DND-41 (cell line): ENCODE measurements at regions not wholly inside any gene's neighbourhood (a gene's known extent, or its start where the extent isn't known, plus 50 kb on each side); places are given as distances from the start of the nearest gene placed in this dataset.

Source experiments
- EZH2 ChIP-seq: IDR thresholded peaks from 3 replicates; pipeline ENCODE4 v1.6.1; 2012; ENCODE audit warnings: borderline replicate concordance, low read depth, mild to moderate bottlenecking, moderate library complexity, low read length, inconsistent platforms; ENCODE audit not compliant: severe bottlenecking
- TF ChIP-seq, protein P1 (sequence below): IDR thresholded peaks from 2 replicates; pipeline ENCODE4 v1.5.1; 2012; ENCODE audit warnings: borderline replicate concordance, low read length, moderate library complexity, mild to moderate bottlenecking; ENCODE audit not compliant: poor library complexity, severe bottlenecking; ENCODE audit errors: extremely low read depth

DNA sequence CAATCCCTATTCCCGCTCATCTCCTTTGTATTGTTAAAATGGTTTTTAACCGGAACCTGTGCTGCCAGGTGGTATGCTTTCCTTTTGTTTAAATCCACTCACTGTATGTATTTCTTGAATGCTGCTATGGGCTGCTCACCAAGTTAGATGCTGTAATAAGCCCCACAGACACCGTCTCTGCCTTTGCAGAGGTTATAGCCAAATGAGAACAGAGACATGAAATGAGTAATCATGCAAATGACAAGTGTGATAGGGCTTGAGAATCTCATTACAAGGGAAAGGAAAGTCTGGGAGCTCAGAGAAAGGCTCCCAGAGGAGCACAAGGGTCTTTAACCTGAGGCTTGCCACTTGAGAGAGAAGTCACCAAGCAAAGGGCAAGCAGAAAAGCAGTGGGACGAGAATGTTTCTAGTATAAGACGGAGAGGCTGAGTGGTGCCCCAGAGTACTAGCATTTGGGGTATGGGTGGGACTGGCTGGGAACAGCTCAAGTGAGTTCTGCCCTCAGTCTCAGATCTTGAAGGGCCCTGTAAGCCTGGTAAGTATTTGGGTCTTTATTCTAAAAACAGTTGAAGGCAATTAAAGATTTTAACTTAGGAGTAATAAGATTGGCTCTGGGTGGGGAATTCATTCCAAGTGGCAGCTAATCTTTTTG is 110.8 kb upstream of the H2AZ1 start:
- TF ChIP-seq, protein P1, sequence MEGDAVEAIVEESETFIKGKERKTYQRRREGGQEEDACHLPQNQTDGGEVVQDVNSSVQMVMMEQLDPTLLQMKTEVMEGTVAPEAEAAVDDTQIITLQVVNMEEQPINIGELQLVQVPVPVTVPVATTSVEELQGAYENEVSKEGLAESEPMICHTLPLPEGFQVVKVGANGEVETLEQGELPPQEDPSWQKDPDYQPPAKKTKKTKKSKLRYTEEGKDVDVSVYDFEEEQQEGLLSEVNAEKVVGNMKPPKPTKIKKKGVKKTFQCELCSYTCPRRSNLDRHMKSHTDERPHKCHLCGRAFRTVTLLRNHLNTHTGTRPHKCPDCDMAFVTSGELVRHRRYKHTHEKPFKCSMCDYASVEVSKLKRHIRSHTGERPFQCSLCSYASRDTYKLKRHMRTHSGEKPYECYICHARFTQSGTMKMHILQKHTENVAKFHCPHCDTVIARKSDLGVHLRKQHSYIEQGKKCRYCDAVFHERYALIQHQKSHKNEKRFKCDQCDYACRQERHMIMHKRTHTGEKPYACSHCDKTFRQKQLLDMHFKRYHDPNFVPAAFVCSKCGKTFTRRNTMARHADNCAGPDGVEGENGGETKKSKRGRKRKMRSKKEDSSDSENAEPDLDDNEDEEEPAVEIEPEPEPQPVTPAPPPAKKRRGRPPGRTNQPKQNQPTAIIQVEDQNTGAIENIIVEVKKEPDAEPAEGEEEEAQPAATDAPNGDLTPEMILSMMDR: no peak
- TF ChIP-seq EZH2: no peak
